GM18858 (cell line): ENCODE measurements at regions not wholly inside any gene's neighbourhood (a gene's known extent, or its start where the extent isn't known, plus 50 kb on each side); places are given as distances from the start of the nearest gene placed in this dataset.

ENCODE experiments used
- ATAC-seq: cut with Tn5 transposase; IDR thresholded peaks from one replicate; pipeline ENCODE4 v1.9.1; 2021; ENCODE audit not compliant: unreplicated experiment

DNA sequence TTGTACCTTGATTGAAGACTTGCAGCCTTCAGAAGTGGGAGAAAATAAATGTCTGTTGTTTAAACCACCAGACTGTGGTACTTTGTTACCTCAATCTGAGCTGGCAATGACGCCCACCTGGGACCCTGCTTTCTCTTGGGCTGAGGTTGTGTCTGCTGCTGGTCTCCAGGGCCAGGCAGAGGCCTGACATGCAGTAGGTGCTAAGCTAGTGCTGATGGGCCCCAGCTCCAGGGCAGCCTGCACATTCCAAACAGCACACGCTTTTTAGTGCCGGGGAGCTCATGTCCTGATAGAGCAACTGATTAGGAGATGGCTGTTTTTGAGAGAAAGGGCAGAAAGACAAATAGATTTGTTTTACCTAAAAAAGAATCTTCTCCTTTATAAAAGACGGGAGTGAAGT is 664.0 kb upstream of the HS6ST1 start:
- ATAC-seq: no peak

DNA sequence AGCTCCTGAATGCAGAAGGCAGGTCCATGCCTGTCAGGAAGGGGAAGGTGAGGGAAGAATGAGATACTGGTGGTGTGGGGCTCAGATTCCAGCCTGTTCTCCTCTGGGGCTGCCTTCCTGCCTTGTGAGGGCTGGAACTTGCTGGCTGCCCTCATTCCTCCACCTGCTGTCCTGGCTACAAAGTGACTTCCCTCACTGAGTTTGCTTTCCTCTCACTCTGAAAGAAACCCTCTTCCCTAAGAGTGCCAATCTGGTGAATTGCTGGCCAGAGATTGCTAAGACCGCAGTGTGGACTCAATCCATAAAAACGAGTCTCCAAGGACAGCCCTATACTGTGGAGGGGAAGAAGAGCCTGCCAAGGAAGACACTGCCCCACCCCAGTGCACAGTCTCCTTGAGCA is 664.4 kb upstream of the HS6ST1 start:
- no peak for ATAC-seq

DNA sequence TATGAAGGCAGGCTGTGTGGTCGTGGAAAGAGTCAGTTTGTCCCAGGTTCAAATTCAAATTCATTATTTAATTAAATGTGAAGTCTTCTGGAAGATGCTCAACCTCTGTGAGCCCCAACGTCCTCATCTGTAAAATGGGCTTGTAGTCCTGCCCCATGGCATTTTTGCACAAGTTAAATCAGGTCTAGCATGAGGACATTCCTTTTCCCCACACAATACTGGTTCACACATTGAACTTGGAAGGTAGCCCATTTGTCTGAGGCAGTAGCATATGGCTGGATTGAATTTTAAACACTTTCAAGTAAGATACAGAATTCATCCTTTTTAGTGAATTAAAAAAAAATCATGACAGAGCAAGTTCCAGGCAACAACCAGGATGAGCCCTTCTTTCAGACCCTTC is 665.4 kb upstream of the HS6ST1 start:
- ATAC-seq: no peak

DNA sequence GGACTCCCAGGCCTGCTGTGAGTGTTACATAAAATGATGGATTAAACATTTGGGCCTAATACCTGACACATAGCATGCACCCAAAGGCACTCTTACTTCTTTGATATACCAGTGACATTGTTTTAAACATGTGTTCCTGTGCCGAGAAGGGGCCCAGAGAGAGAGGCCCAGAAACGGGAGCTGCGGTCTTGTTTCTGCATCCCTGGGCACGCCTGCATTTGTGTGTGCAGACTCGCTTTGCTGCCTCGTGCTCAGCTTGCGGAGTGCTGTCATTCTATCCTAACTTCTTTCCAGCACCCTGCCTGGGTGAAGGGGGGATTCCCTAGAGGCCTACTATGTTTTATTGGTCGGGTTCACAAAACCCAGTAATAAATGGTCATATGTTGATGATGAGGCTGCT is 666.2 kb upstream of the HS6ST1 start:
- ATAC-seq: no peak

DNA sequence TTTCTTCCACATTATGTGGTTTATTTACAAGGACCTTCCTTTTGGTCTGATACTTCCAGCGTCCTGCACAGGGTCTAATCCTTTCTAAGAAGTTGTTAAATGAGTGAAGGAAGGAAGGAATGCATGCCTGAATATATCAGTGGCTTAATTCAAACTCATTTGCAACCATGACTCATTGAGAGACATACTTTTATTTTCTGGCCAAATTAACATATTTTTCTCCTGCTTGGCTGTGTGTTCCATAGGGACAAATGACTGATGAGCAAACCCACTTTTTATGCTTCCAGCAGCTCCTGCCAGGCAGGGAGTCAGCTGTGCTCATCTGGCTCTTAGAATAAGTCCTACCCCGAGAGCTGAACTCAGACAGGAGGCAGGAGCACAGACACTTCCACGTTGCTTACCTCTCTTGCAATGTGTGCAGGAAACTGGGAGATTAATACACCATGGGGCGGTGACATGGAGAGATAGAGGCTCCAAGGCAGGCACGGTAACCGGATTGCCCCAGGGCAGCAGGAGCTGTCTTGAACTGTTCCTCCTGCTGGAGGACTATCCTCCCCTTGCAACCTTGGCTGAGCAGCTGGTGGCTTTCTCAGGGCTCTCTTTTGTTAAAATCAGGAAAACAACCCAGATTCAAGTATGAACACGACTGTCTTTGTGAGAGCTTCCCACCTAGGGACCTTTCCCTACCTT is 667.5 kb upstream of the HS6ST1 start:
- no peak for ATAC-seq

DNA sequence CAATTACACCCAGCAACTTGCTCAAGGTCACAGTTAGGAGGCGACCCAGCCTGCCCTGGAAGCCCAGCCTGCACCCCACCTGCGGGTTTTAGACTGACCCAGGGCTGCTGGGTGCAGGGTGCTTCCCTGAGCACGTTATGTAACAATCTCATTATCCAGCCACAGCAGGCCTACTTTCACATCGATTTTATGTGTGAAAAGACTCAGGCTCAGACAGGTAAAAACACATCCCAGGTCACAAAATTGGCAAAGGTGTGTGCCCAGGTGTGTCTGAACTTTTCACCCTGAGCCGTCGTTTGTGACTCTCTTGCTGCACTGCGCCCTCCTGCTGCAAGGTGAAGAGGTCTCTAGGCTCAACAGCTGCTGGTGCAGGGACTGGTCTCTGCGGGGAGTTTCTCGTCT is 668.2 kb upstream of the HS6ST1 start:
- no peak for ATAC-seq

DNA sequence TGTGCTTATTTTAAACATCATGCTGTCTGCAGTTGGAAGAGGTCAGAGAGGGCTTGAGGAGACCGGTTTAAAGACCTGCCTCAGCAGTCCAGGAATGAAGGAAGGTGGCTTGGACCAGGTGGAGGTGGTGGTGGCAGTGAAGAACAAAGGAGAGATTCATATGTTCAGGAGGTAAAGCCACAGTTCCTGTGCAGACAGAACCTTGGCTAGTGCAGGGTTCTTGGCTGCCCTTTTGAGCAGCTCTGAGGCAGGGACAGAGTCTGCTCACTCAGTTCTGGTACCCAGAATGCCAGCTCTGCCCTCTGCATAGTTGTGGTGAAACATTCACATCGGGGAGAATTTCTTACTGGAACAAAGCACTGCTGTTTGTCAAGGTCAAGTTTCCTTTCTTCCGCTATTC is 669.7 kb upstream of the HS6ST1 start:
- ATAC-seq: no peak

DNA sequence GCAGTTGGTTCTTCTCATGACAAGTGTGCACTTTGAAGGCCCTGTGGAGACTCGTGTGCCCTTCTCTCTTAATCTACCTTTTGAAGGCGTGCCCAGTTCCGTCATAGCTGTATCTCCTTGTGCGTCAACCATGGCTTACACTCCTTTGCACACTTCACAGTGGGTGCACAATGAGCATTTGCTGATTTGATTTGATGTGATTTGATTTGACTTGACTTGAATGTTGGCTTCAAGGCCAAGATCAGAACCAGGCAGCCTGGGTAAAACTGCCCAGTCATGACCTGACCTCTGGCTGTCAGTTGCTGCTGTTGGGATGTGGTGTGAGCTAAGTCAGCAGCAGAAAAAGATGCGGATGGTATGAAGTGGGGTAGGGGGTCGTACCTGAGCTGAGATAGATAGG is 670.3 kb upstream of the HS6ST1 start:
- no peak for ATAC-seq

DNA sequence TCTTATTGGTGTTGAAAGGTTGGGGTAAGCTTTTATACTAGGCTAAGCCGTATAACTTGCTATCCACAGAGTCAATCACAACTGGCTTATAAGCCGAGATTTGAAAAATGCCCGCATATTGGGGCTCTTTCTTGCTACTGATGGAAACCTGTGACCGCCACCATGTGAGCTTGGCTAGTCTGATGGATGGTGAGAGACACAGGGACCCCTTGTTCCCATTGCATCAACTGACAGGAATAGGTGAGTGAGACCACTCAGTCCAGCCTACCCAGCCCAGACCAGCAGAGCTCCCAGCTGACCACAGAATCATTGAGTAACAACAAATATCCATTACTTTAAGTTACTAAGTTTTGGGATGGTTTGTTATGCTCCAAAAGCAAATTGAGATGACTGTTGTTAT is 676.4 kb upstream of the HS6ST1 start:
- ATAC-seq: no peak

DNA sequence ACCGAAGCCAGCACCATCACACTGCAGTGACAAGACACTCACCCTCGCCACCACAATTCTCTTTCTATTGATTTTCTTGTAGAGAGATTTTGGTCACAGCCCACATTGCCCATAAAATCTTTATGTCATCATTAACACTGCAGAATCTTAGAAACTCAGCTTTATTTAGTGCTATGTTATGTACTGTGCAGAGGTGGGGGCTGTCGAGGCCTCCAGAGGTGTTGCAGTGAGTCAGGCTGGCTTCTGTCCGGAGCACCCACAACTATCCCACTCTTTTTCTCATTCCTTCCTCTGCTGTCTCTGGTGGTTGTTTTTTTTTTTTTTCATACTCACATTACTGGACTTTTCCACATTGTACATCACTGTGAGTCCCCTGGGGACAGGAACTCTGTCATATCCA is 677.4 kb upstream of the HS6ST1 start:
- no peak for ATAC-seq

DNA sequence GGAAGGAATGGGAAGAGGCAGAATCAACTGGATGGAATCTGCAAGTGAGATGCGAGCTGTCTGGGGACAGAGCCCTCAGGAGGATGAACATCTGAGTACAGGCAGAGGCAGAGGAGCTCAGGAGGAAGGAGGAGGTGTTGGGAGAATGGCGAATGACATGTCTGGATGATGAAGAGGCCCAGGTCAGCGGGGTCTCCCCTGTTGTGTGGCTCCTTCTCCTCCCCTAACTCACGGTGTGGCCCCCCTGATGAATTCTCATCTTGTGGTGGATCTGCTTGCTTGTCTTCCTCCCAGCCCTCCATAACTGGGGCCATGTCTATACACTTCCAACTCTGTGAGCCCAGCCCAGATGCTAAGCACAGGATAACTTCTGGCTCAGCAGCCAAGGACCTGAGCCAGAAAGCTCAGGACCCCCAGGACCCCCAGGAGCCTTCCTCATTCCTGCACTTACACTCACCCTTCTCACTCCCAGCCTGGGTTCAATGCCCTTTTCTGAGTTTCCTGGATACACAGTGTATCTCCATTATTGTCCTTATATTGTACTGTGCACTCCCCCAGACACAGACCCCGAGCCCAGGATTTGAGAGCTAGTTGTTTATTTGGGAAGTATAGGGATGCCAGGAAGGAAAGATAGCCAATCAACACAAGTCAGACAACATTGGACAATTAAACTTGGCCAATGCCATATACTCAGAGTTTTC is 678.6 kb upstream of the HS6ST1 start:
- no peak for ATAC-seq

DNA sequence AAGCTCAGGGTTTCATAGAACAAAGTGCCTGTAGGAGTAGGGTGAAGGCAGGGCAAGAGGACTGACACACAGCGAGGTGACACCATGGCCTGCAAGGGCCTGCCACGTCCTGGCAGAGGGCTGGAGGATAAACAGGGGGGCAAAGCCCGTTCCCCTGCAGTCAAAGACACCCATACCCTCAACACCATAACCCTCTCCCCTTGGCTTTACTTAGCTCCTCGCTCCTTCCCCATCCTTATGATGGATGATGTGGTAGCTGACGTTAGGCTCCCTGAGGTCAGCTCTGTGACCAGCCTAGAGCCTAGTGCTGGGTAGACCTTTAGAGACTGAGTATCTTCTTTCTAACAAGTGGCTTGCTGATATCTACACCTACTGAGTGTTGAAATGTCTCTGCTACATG is 683.3 kb upstream of the HS6ST1 start:
- no peak for ATAC-seq

DNA sequence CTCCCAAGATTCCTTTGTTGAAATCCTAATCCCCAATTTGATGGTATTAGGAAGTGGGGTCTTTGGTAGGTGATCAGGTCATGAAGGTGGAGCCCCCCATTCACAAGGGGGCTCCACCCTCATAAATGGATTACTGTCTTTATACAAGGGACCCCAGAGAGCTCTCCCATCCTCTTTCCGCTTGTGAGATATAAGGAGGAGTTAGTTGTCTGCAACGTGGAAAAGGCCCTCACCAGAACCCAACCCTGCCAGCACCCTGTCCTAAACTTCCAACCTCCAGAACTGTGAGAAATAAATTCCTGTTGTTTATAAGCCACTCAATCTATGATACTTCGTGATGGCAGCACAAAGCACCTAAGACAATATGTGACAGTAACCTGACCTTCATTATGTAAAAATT is 684.1 kb upstream of the HS6ST1 start:
- ATAC-seq: no peak

DNA sequence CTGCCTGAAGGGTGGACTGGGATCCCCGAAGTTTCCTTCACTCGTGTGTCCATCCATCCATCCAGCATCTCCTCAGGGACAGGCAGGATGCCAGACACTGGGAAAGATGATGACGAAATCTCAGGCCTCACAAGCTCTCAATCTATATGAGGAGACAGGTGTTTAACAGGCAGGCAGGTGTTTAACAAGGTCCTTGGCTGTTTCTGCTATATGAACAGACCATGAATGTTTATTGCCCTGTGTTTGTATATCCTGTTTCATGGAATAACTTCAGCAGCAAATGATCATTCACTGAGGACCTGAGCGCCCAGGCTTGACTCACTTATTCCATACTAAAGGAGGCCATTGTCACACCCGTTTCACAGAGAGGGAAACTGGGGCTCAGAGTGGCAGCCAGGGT is 685.8 kb upstream of the HS6ST1 start:
- no peak for ATAC-seq

DNA sequence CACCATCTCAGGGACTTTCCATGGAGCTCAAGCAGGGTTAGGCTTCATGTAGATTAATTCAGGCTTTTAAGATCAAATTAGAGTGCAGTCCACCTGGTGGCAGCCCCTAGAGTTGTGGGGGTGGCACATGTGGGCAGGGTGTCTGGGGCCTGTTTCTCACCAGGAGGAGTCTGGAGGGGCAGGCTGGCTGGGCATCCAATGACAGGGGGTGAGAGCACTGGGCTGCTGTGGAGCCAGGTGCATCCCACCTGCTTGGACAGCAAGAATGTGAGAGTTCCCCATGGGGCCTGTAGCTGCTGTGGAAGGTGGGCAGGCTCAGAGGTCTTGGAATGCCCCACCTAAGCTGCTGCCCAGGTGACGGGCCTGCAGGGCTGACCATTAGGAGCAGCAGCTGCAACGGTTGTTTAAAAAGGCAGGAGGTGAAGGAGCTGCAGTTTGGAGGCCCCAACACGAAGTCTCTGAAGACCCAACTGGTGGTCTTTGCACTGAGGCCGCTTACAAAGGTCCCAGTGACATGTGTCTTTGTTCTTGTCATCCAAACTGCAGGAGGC is 686.3 kb upstream of the HS6ST1 start:
- ATAC-seq: no peak

DNA sequence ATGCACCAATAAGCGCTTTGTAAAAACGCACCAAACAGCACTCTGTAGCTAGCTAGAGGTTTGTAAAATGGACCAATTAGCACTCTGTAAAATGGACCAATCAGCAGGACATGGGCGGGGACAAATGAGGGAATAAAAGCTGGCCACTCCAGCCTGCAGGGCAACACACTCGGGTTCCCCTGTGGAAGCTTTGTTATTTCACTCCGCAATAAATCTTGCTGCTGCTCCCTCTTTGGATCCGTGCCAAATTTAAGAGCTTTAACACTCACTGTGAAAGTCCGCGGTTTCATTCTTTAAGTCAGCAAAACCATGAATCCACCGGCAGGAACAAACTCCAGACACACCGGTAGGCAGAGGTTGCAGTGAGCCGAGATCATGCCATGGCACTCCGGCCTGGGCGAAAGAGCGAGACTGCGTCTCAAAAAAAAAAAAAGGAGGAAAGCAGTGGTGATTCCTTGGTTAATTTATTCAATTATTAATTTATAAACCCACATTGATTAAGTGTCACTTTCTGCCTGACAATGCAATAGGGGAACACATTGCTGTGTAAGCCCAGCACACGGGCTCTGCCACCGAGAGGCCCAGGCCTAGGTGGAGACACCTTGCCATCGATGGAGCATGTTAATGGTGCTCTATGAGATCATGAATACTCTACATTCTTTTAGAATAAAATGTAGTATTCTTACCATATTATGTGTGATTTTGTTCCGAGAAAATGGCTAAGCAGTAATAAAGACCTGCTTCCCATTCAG is 687.6 kb upstream of the HS6ST1 start:
- no peak for ATAC-seq

DNA sequence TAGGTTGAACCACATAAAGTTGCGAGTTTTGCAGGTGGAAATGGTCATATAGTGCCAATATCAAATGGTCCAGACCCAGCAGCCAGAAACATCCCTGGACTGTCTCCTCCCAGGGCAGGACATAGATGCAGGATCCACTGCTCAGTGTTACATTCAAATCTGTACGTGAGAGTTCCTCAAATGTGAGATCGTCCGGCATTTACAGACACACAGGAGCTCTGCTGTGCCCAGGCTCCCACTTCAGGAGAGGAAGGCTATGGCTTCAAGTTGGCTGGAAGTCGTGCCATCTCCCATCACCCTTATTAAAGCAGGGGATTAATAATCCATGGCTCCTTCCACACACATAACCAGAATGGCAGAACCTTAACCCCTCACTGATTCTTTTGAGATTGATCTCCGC is 688.2 kb upstream of the HS6ST1 start:
- no peak for ATAC-seq

DNA sequence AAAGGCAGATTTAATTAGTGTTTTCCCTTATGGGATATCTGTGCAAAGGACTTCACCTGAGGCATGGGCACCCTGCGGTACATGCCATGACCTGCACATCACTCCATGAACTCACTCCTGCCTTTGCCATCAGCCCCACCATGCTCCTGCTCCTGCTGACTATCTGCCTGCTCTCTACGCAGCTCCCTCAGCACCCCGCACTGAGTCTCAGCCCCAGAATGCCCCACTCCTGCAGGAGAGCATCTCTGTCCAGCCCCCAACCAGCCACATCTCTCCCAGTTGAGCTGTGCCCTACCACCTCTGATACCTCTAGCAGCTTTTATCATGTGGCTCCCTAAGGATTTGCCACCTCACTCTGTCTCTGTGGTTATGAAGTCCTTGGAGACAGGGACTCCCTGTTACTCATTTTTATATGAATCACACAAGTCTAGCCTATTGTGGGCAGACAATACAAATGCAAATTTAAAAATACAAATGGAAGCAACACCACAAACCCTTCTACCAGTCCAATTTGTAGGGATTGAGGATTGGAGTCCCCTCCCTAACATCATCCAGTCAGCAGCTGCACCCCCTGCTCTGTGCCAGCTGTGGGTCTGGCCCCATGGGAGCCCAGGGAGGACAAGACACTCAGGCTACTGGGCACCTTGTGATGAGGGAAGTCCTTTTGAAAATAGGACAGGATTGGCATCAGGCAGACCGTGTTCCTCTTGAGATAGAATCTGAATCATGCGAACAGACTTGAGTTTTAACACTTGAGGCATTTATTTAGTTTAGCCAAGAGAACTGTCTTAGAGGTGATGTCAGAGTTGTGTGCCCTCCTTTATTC is 689.6 kb upstream of the HS6ST1 start:
- ATAC-seq: no peak

DNA sequence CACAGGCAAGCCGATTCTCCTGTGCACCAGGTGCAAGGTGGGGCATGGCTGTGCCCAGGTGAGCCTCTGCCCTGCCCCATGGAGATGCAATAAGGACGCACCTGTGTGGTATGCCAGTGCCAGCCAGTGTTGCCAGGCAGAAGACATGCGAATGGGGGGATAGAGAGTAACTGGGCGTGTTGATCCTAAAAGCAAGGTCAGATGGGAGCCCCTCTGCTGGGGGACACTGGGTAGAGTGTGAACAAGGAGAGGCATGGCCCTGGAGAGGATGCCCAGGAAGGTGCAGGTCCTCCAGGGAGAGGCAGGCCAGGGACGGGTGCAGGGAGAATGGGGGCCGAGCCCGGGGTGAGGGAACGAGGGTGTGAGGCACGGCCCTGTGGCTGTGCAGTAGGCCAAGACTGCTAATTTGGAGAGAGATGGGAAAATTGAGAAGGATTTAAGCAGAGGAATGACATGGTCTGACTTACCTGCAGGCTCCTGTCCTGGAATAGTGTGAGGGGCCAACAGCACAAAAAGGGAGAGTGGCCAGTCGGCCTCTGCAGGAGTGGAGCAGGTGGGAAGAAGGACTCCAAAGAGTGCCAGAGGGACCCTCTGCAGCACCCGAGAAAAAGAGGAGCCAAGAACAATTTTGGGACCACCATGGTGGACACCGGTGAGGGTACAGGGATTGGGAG is 690.4 kb upstream of the HS6ST1 start:
- no peak for ATAC-seq

DNA sequence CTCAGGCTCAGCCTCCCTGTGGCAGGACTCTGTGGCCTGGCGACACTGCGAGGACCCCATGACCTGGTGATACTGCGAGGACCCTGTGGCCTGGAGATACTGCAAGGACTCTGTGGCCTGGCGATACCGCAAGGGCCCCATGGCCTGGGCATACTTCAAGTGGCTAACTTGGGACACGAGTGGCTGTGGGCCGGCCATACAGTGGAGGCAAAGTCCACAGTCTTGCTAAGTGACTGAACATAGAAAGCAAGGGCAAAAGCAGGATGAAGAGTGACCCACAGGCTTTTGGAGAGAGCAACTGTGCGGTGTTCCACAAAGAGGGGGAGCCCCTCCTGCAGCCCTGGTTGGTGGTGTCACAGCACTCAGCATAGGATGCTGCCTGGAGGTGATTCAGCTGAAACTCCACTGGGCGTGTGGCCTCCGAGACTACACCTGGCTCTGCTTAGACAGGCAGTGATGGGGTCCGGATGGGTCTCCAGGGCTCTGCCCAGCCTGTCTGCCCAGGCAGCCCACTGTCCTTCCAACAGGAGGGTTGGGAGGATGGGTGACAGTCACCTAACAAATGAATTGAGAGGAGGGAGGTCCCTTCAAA is 691.0 kb upstream of the HS6ST1 start:
- ATAC-seq: no peak
